GM21423 (cell line): ENCODE measurements at regions not wholly inside any gene's neighbourhood (a gene's known extent, or its start where the extent isn't known, plus 50 kb on each side); places are given as distances from the start of the nearest gene placed in this dataset.
"Not testable (repeated sequence)": the region's sequence is repeated elsewhere in the genome, so short reads cannot be mapped to it uniquely, and the experiment has no call there.

Experiments used
- ATAC-seq: cut with Tn5 transposase; IDR thresholded peaks from one replicate; pipeline ENCODE4 v1.9.1; 2021; ENCODE audit warnings: mild to moderate bottlenecking, moderate library complexity; ENCODE audit not compliant: unreplicated experiment

DNA sequence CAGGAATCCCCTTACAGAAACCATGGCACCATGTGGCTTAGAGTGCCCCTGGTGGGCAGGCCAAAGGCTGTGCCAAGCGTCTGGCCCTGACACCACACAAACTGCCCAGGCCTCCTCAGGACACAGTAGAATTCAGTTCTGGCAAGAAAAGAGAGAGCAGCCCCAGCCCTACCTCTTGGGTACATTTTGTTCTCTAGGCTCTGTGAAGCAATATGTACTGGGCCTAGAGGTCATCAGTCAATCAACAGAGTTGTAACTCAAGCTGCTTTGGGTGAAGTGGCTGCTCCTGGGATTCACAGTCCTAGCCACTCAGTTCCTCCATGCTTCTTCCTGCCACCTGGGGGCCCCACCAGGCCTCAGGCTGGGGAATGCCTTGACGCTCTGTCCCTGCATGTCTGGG is 158.1 kb upstream of the MAMLD1 start:
- no peak for ATAC-seq

DNA sequence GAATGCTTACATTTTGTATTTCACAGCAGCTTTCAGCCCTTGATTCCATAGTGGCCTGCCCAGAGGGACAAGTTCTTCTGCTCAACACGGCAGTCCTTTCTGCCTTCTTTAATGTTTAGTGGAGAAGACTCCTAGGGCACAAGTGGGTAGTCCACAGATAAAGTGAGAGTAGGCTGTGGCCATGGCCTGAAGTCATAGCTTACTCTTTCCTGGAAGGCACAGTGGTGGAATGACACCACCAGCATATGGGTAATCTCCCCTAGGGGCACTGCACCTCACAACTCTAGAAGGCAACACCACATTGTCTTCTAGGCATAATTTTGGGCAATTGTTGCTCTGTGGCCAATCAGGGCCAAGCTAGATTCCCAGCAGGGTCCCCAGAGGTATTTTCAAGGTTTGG is 155.4 kb upstream of the MAMLD1 start:
- ATAC-seq, result no peak

DNA sequence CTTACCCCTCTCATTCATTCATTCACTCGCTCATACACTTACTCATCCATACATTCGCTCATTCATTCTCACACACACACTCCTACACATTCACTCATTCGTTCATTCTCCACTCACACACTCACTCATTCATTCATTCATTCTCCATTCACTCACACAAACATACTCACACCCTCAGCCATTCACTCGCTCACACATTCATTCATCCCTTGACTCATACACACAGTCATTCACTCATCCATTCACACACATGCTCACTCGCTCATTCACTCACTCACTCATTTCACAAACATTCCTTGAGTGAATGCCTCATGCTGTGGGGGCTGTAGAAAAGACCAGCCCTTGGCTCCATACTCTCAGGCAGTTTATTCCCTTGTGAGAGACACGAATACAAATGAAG is 151.1 kb upstream of the MAMLD1 start:
- ATAC-seq, result no peak

DNA sequence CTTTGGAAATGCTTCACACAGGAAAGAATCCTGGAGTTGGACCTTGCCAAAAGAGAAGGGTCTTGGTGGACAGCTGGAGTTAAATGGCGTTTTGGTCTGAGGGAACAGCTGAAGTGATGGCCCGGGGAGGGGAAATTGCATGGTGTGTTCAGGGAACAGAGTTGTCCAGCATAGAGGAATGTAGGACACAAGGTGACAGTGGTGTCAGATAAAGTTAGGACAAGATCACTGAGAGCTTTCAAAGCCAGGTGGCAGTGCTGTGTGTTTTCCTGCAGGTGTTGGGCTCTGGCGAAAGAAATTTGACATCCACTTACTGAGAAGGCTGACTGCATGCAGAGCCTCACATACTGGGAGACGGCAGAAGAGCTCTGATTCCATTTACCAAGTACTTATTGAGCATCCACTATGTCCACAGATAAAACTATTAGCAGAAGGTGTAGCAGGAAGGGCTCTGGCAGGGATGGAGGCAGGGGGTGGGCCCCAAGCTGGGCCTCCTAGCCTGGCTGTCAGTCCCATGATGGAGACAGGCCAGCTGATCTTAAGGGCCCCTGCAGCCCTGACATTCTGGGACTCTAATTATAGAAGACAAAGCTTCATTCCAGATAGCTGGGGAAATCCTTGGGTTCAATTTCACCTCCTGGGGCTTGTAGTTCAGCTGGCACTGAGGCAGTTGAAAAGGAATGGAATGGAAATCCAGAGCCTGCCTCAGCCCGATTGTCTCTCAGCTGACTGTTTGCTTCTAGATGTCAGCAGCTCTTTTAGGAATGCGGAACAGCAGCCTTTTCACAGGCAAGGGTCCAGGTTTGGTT is 150.2 kb upstream of the MAMLD1 start:
- ATAC-seq, result no peak

DNA sequence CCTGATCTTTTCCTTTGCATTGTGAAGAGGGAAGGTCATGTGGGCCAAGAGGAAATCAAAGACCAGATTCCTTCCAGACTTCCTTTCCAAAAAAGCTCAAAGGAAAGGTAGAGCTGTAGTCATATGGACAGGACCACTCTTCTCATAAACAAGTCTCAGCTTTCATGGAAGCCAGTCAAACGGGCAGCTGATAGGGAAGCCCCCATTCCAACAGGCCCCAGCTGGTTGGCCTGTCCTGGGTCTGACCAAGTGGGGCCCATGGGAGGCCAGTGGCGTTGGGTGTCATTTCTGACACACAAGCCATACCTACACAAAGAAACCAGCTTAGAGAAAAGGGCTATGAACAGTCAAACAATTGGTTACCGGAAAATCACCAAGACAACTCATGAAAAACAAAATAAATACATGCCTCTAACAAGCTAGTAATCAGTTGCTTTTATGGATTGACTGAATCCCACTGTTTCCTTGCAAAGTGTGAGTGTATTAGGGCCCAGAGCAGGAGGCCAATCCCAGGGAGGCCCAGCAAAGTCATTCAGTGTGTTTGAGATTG is 149.6 kb upstream of the MAMLD1 start:
- no peak for ATAC-seq

DNA sequence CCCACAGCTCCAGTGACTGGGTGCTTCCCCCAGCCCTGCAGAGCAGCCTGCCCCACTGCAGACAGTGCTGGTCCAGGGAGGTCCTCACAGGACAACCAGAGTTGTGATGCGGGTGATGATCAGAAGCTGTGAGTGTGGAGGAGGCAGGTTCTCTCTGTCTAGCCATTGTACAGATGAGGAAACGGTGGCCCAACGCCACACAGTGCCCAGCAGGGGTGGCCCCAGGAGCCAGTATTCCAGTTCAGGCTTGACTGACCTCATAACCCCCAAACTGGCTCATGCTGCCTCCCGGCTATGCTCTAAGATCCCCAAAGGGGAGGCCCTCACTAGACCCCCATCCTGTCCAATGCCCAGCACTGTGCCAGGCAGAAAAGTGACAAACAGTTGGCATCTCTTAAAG is 147.1 kb upstream of the MAMLD1 start:
- ATAC-seq, result not testable (repeated sequence)

DNA sequence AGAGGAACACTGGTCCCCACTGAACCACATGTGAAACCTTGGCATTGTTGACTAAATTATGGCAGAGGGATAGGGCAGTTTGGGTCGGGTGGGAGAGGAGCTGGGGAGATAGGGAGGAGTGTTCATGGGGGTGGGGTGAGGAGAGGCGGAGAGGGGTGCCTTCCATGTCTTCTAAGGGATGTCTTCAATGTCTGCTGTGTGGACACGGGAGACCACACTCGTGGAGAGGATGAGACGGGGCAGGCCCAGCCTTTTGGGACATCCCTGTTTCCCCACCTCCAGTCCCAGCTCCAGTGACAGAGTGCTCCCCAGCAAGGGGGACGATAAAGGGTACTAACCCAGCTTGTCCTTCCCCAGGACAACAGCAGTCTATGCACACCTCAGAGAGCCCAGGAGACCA is 146.4 kb upstream of the MAMLD1 start:
- no peak for ATAC-seq

DNA sequence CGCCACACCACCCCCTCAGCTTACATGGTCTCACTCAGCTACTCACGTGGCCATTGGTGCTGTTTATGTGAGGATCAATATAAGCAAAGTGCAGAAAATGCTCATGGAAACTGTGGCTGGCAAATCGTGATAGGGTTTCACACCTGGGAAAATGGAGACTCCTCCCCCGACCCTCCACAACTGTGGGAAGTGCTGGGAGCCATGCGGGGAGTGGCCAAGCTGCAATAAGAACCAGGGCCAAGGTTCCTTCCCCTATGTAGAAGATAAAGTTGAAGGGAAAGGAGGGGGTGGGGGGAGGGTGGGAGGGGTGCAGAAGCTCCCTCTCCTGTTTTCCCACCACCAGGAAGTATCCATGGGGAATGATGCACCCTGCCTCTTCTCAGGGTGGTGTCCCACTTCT is 145.5 kb upstream of the MAMLD1 start:
- ATAC-seq, result no peak

DNA sequence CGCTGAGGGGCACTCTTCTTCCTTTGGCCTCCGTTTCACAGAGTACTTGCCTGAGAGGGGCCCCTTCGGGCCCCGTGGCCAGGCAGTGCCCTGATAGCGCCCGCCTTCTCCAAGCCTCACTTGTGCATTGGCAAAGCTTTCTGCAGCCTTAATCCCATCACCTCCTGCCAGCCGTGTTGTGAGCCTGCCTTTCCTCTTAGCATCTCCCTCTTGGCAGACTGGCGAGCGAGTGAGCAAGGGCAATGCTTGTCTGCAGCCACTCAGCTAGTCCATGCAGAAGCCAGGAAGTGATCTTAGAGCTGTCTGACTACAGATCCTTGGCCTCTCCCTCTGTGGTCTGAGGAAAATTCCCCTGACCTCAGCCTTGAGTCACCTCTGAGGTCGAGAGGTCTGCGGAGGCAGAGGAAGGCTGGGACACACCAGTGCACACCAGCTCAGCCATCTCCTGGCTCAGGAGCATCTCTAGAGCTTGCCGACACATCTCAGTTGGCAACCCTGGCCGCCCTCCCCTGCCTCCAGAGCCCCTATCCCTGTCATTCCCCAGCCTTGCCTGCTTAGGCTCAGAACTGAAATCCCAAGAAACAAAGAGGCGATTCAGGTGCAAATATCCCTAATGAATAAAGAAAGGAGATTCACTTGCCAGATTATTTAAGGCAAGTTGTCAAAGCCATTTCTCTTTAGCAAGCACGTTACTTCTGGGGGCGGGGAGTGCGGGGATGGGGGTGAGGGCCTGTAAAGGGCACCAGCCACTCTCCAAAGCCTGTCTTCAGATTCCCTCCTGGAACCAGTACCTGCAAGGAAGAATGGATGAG is 143.5 kb upstream of the MAMLD1 start:
- no peak for ATAC-seq

DNA sequence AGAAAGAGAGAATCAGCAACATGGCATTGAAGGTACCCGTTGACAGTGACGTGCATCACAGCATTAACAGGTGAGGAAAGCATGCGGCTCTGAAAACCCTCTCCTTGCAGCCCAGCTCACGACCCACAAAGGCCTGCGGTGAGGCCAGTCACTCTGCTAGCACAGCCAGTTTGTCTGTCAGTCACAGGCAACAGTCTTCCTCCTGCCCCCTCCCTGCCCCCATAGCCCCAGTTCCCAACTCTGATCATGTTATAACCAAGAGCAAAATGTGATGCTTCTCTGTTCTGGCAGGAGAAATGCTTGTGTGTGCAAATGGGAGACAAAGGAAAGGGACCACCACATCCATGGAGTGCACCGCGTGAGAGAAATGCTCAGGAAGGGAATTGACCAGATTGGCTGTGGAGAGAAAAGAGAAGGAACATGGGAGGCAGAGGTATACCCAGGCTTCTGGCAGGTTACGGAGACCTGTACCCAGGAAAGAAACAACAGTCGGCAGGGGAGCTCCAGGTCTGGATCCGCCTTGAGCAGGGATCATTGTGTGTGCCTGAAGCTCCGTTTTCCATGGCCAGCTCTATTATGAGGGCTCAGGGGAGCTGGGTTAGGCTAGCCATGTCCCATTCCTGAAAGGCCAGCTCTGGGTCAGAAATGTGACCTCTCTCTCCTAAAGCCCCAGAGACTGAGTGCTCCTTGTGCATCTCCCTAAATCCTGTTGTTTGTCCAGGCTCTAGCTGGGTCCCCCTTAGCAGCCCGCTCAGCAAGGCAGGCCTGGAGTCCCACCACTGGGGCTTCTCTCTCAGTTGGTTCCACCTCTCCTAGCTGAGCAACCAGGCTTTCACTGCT is 139.7 kb upstream of the MAMLD1 start:
- no peak for ATAC-seq

DNA sequence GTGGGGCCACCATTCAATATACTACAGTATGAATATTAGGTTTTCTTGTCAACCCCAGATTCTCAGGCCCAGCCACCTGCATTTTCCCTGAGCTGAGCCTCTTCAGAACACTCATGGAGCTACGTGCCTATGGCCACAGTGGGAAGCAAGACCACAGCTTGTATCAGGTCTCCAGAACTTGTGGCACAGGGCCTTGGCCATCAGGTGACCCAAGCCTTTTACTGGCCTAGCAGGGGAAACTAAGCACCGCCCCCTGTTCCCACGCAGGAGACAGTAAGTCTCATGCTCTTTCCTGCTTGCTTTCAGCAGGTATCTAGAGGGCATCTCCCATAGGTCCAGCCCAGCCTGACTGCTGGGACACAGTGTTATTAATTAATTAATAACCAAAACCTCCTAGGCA is 138.4 kb upstream of the MAMLD1 start:
- no peak for ATAC-seq

DNA sequence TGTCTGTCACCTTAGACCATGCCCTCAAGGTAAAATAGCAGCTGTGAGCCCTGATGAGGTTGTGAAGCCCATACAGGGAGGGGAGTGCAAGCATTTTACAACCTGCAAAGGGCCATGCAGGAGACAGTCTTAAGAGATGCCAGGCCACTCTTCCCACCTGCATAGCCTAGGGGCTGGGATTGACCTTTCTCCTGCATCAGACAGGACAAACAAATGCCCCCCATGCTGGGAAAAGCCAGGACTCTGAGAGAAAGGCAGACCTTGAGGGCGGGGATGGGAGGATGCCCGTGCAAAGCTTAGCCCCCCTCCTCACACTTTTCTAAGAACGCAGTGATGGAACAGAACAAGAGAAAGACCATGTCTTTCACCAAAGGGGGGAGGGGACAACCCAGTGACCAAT is 137.9 kb upstream of the MAMLD1 start:
- ATAC-seq, result no peak

DNA sequence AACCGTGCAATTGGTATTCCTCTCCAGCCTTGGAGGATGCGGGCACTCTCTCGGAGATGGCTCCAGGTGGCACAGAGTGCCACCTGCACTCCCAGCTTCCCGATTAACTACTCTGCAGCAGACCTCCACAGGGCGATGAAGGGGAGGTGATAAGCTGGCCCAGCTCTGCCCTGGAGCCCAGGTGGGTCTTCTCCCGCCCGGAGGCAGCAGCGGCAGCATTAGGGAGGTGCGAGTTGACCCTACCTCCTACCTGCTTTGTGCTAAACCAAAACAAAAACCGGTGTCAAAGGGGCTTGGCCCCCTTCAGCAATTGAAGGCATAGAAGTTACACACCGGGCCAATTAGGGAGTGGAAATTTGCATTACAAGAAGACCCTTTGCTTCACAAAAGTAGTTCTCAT is 137.4 kb upstream of the MAMLD1 start:
- no peak for ATAC-seq

DNA sequence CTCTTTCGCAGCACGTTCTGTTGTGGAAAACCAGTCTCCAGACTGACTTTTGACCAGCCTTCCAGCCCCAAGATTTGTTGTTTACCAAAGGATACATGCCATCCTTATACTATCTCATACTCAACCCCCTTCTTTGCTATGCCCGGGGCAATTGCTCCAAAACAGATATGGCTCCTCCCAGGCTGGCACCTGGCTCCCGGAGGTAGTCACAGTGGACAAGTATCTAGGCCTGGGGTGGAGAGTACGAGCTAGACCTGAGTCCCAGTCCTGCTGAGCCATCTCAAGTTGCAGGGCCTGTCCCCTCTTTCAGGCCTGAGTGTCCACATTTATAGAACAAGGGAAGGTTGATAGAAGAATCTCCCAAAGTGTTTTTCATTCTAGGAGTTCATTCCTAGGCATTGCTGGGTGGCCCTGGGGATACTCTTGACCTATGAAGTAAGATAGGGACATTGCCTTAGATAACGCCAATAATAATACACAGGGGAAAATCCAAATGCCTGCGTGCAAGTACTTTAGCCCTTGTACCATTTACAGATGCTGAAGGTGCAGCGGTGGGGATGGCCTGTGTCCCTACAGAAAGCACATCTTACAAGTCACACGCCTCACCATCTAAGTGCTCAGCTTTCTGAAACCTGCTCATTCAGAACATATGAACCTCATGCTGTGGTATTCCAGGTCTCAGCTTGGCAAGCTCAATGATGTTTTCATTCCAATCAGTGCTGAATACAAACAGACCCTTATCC is 136.7 kb upstream of the MAMLD1 start:
- ATAC-seq, result no peak

DNA sequence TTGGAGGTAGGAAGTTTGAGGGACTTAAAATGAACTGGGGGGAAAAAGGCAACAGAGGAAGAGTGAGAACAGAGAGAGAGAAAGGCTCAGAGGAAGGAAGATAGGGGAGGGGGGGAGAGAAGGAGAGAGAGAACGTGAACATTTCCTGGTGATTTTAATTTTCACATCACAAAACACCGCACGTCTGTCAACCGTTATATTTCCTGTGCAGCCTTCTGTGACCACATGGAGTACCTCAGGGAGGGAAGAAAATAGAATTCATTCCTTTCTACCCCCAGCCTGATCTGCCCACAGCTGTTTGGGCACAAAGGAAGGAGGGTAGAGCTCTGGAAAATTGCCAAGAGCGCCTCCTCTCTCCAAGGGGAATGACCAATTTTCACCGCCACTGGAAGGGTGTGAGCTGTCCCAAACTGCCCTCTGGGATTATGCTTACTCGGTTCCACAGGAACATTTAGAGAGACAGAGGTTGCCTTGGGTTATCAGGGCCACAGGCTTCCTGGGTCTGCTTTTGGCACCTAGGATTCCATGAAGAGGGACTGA is 135.7 kb upstream of the MAMLD1 start:
- no peak for ATAC-seq

DNA sequence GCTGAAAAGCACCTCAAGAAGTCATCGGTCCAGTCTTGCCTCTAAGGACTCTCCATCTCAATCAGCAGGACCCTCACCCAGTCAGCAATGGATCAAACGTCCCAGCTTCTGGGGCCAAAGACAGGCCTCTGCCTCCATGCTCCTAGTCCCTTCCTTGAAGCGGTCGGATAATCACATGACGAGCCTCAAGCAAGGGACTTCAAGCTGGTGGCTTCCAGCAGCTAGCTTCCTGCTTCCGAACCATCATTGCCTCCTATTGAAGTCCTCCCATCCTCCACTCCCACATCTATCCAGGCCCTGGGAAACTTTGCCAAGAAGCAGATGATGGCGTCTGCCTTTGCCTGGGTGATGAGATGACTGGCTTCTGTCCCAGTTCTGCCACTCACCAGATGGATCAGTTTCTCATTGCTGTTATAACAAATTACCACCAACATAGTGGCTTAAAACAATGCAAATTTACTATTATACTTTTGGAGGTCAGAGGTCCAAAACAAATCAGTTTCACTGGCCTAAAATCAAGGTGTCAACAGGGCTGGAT is 135.2 kb upstream of the MAMLD1 start:
- no peak for ATAC-seq

DNA sequence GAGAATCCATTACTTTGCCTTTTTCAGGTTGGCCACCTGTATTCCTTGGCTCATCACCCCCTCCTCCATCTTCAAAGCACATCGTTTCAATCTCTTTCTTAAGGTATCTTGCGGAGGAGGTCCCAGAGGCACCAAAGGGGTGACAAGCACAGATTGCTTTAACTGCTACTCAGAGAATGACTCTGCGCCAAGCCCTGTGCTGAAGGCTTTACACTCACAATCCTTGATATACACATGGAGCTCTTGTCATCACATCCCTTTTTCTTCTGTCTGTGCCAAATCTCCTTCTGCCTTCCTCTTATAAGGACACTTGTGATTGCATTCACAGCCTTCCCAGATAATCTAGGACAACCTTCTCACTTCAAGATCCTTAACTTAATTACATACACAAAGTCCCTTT is 134.7 kb upstream of the MAMLD1 start:
- no peak for ATAC-seq

DNA sequence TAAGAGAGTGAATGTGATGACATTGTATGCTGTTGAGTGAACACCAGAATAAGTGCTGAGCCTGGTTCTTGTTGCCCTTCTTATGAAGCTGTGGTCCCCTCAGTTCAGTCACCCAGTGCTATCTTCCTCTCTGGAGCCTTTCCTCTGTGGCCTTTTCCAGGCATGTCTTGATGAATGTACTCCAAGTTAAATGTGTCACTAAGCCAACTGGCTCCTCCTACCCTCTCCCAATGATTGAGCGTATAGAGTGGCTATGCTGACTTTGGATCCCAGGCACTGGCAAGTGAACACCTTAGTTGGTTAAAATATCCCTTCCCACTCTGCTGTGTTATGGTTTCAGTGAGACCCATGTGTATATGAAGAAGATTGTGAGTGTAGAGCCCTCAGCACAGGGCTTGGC is 134.1 kb upstream of the MAMLD1 start:
- ATAC-seq, result no peak

DNA sequence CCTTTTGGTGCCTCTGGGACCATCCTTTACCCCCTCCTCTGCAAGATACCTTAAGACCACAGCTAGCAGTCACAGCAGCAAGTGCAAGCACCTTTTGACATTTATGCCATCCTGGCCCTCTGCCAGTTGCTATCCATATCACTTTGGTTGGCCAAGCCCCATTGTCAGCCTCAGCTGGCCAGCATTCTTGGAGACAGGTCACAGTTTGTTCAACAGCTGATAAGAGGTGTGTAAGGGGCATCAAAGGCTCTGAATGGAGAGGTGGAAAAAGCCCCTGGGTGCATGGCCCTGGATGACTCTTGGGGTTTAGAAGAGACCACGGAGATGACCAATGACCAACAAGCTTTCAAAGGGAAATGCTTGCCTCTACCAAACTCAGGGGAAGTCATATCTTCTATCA is 133.6 kb upstream of the MAMLD1 start:
- no peak for ATAC-seq

DNA sequence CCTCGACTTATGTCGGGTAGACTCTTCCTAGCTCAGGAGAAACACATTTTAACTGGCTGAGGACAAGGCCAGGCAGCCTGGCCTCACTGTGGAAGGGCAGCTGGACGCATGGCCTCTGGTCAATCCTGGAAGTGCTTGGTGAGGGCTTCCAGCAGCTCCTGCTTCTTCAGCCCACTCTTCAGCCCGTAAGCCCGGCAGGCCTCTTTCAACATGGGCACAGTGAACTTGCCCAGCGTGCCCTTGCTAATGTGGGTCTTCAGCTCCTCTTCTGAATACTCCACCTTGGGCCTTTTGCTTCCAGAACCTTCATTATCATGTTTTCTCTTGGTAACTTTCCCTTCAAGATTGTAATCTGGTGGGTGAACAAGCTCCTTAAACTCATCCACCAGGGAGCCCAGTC is 132.2 kb upstream of the MAMLD1 start:
- ATAC-seq, result not testable (repeated sequence)
